NCI-H446 treated with DMSO at 0.1 percent for 48 hours (cell line): ENCODE measurements at regions not wholly inside any gene's neighbourhood (a gene's known extent, or its start where the extent isn't known, plus 50 kb on each side); places are given as distances from the start of the nearest gene placed in this dataset.

ENCODE experiments used
- DNase-seq: peaks from one replicate; lab custom pipeline; 2025; lab: John Stamatoyannopoulos, UW

DNA sequence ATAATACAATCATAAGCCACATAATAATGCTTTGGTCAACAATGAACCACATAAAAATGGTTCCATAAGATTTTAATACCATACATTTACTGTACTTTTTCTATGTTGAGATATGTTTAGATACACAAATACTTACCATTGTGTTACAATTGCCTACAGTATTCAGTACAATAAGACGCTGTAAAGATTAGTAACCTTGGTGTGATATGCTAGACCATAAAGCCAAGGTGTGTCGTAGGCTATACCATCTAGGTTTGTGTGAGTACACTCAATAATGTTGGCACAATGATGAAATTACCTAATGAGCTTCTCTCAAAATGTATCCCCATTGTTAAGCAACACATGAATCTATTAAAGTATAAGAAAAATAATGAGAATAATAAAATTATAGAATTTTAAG lies 662.3 kb downstream of the SATB2 start:
- DNase-seq: no peak

DNA sequence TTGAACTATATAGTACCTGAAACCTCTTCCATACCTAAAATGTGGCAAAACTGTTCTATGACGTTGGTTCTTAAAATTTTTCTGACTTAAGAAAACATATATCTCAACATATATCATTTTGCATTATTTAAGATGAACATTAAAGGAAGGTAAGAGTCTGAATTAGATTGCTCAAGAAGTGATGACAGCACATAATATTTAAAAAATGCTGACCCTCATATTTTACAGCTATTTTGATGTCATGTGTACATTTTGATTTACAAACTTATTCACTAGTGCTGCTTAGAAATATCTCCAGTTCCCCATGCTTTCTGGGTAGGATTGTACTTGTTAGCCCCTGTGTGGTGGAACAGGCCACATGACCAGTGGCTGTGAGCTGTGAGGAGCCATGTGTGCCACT lies 666.1 kb downstream of the SATB2 start:
- DNase-seq: no peak

DNA sequence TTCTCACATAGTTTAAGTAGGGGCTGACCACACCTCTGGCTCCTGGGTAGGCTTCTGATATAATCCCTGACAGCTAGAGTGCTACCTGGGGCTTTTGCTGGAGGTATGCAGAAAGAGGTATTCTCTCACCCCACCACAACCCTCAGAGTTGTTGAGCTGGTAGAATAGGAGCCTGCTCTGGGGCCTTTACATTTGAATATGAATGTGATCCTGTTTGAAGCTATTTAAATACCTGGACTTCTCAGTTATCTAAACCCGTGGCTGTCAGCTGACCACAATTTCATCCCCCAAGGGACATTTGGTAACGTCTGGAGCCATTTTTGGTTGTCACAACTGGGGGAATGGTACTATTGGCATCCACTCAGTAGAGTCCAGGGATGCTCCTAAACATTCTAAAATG lies 669.1 kb downstream of the SATB2 start:
- DNase-seq: no peak

DNA sequence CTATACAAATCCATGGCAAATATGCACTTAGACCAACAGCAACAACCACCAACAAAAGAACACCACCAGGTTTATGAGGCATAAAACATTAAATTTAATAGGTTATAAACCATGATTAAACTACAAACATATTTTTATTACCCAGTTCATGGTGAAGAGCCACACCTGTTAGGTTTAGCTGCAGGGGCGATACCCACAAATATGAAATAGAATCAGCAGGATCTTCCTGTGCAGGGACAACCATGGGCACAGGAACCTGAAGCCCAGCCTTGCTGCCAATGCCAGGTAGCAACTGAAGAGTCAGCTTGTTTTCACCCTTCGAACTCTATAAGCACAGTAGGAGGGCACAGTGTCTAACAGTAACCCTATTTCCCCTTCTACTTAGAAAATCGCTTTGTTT lies 675.0 kb downstream of the SATB2 start:
- DNase-seq: no peak

DNA sequence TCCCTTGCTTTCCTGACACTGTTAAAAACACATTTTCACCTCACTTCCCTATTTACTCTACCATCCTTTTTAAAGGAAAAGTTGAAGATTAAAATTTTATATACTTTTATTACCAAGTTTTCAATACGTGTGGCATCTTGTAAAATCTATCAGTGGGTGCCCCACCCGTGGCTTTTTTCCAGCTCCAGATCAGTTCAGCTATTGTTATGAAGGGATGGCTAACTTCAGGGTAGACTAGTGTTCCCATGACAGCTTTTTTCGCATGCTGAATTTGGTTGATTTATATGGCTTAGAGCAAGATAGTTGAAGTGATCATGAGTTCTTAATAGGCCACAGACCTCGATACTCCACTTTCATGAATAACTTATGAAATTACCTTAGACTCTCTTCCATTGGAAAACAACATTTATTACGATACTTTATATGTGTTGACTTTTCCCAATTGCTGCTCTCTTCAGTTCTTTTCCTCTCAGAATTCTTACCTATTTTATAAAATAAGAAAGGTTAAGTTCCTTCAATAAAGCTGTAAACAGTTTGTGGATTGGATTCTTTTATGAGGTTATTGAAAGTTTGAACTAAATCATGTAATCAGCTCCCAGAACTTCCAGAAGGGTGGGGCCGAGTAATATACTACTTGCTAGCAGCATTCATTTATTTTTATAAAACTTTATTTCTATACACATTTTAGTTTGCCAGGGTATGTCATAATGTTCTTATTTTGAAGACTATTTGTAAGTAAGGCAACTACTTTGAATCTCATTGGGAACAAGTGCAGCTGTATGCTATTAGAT lies 680.9 kb downstream of the SATB2 start:
- no peak for DNase-seq

DNA sequence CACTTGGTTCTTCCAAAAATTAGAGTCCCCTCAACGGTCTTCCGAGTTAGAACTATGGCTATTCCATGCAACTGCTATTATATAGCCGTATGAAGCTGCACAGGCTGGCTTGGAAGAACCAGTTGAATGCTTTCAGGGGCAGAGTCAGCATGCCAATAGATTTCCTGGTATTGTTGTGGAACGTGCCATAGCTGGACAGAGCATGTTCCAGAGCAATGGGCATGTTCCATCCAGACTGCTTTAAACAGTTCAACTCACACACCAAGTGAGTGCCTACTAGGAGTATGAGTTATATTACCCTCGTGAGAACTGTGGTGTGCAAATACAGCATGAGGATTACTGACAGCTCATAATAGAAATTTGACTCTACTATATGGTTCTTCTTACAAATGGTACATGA lies 682.0 kb downstream of the SATB2 start:
- no peak for DNase-seq

DNA sequence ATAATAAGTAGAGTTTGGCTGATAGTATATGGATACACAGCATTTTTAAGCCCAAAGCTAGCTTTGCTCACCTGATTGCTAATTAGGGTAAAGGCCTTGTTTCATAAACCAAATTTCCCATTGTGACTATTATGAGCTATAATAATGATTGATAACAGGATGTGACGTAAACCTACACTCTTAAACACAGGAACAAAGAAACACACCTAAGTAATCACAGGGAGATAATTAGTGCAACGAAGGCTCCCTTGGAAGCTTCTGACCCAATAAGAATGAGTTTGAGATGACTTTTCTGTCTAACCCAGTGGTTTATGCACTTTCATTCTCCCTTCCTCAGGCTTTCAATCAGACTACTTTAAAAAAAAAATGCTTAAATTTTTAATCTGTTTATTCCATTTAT lies 683.2 kb downstream of the SATB2 start:
- DNase-seq: no peak

DNA sequence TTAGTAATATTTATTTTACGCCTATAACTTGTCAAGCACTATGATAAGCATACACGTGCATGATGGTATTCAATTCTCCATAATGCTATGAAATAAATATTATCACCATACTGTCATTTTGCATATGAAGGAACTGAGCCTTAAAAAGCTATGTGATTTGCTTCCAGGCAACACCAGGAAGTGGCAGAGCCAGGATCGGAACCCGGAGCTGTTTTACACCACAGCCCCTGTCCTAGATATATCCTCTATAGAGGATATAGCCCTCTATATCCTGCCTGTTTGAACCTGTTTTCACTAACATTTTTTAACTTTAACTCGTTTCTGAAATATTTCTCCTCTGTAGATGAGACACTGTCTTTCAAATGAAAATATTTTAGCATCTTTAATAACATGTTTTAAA lies 690.0 kb downstream of the SATB2 start:
- DNase-seq: no peak

DNA sequence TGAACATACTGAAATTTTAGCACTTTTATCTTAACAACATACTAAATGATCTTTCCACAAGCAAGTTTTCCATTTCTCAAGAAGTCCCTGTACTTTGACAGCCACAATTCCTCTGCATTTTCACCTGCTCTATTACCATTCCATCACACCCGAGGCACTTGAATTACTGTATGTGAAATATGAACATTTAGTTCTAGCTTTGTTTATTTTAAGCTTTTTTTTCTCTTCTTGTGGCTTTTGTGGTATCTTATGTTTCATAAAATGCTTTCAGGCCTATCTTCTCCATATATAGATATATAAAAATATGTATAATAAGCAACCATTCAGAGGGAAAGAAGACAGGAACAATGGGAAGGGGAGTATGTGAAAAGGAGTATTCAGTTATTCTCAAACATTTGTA lies 693.9 kb downstream of the SATB2 start:
- DNase-seq: no peak

DNA sequence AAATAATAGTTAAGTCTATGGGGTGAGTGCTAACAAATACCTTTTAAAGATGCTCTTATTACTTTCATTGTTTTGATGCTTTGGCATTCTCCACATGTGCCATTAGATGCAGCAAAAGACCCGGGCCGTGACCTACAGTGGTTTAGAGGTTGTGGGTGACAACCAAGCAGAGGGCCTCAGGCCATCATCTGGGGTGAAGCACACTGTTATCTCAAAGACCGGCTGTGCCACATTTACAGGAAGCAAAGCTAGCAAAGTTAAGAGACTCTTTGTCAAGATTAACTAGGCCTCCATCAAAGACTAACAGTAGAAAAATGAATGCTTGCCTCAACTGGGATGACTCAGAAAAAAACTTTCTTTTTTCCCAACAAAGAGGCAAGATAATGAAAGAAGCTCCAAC lies 695.3 kb downstream of the SATB2 start:
- DNase-seq: no peak

DNA sequence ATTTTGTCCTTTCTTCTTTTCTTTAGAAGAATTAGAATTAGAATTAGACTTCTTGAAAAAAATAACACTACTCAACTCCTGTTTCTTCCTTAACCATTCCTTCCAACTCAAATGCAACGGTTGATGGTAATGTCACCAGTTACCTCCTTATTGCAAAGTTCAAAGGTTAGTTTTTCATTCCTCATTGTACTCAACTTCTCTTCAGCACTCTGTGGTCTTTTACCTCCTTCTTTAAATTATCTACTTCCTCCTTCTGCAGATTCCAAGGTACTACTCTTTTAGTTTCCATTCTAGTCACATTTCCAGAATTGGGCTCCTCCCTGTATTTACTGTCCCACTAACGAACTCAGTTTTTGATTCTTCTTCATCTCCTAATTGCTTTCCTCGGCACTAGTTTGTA lies 700.7 kb downstream of the SATB2 start:
- no peak for DNase-seq

DNA sequence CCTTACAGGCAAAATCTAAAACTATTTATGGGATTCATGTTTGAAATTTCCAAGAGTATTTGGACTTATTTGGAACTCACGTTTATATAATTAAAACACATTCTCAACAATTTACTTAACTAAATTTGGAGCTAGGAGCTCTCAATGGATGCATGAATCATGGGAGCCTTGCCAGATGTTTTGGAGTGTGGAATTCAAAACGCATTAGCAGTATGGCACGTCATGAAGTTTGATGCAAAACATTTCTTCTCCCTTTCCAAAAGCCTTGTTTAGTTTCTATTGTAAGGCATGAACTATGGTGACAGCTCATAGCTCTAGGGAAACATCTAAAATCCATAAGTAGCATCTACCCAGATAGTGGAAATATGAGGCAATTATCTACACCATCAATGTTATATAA lies 701.6 kb downstream of the SATB2 start:
- no peak for DNase-seq

DNA sequence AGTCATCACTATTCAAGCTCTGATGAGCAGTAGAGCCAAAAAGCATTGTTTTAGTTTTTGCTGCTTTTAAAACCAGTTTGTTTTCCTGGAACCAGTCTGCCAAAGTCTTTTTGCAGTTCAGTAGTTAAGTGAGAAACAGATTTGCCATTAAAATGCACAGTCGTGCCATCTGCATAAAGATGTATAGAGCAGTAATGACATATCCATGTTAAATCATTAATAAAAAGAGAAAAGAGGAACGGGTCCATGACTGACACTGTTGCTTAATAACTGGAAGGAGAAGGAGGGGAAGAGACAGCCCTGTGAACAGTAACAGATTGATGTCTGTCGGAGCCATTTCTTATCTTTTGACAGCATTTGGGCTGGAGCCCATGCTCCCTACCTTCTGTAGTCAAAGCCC lies 704.6 kb downstream of the SATB2 start:
- DNase-seq: no peak

DNA sequence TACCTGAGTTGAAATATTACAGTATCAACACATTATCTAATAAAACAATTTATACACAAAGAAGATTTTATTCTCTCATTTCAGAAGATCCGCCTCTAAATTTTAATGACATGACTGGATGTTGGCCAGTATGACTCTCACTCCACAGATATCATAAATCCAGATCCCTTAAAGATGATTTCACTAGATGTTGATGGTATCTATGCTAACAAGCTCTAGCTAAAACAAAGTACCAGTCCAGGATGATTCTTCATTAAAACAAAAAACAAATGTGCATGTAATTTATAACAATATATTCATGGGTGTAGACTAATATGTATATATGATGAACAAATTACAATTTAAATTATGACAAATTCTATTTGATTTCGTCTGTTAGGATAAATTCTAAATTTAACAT lies 708.4 kb downstream of the SATB2 start:
- no peak for DNase-seq

DNA sequence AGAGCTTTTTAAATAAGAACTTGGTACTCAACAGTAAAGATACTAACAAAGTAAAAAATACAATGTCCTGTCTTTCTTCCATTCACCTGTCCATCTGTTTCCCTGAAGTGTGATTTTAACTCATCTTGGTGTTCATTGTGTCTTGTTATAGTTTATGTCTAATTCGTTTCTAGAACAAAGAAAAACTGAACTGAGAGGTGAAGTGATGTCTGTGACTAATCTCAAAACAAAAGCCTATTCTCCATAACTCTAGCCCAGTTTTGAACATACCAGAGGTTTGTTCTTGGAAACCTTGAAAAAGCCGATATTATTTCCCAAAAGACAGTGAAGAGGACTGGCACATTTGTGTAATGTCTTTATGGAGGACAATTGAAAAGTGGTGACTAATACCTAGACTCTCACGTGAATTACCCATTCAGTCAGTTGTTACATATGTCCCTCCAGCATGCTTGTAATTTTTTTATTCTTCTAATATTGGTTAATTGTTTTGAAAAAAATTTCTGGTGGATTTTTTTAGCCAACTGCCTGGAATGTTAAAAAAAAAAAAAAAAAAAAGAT lies 725.8 kb downstream of the SATB2 start:
- DNase-seq: no peak

DNA sequence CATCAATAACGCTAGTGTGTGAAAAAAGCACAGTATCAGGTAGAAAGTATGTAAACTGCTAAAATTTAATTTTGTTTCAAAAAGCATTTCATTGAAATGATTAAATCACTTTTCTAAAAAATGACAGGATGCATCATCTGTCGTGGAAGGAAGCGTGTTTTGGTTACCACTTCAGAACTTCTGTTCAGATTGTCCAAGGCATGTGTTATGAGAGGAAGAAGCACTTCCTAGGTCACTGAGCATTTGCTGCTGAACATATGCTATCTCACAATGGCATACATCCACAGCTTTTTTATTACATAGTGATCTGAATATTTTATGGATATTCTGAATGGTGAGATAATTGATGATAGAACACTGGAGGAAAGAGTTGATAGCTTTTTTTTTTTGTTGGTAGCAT lies 737.5 kb downstream of the SATB2 start:
- no peak for DNase-seq

DNA sequence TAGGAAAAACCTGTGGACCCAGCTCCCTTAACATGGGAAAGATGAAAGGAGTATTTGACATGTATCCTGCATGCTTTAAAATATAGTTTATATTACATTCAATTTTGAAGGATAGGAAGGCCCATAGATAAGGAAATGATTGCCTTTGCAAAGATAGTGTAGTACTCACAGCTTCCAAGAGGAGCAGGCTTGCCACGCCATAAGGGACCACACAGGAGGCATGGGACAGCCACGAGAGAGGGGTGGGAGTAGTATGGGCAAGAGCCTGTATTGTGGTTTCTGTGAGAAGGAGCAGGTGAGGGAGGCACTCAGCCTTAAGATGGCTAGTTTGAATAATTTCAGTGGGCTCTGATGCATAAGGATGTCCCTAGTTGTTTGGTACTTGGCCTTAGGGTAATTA lies 740.3 kb downstream of the SATB2 start:
- DNase-seq: no peak

DNA sequence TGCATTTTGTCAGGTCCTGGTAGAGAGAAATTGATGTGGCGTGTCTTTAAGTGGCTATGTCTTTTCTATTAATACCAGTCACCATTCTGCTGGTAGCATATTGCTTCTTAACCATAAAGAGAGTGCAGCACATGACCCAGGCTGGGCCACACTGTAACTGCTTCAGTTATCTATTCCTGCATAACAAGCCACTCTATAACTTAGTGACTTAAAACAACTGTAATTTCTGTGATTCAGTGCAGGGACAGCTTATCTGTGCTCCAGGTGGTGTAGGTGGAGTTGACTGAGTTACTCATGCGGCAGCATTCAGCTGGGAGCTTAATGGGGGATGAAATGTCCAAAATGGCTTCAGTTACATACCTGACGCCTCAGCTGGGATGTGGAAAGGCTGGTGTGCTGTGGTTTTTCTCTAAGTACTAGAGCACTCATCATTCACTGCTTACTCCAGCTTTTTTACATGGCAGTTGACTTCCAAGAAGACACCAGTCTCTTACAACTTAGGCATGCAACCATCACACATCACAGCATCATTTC lies 742.4 kb downstream of the SATB2 start:
- no peak for DNase-seq

DNA sequence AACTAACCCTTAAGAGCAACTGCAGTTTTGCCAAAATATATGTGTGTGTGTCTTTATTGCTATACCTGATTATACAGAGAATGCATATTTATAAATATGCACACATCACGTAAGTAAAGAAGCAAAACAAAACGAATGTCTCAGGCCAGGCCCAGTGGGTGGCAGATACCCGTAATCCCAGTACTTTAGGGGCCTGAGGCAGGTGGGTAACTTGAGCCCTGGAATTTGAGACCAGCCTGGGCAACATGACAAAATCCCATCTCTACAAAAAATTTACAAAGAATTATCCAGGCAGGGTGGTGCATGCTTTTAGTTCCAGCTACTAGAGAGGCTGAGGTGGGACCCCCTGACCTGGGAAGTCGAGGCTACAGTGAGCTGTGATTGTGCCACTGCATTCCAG lies 745.3 kb downstream of the SATB2 start:
- no peak for DNase-seq

DNA sequence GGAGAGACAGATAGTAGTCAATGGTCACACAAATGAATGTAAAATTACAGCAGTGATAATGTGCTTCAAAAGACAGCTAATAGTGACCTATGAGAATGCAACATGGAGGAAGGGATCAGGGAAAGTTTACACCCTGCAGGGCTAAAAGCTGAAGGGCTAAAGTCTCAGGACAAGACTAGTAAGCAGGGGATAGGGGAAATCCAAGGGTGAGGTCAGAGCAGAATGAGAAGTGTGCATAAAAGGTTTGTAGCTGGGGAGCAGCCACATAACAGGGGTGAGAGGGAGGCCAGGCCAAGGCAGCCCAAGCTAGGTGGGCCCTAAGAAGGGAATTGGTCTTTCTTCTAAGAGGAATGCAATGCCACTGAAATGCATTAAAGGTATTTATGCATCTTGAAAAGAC lies 746.3 kb downstream of the SATB2 start:
- no peak for DNase-seq

DNA sequence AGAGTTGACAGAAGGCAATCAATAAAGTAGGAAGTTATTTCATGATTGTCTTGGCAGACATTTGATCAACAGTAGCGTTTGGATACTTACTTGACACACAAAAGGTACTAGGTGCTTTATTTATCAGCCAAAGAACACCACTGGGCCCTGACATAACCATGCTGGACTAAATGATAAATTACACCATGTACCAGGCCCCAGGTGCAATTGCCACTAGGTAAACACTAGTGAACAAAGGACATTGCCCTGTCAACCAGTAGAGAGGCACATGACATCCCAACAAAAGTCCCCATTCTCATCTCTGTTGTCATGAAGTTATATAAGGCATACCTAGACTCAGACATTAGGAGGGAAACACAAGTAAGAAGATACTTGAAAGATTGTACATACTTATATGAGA lies 747.2 kb downstream of the SATB2 start:
- no peak for DNase-seq

DNA sequence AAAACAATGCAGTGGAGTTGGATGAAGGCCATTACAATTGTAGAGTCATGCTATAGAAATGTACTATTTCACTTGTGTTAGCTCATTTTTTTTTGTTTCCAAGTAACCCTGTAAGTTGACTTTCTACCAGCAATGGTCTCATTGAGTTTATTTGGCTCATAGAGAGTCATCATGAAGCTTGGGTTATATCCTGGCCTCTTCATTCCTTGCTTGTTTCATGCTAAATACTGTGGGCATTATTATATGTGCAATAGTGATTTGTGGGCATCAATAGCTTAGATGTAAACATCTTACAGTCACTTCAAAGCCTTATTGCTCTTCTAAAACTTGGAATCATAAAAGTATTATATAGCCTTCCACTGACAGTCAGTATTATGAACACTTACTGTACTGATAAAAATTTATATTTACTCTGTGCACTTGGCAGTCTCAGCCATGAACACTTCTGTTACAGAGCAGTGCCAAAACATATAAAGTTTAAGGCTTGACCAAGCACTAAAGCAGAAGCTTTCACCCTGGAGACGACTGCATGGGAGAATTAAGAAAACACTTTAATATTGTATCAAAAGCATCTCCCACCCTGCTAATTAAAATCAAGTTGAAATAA lies 751.2 kb downstream of the SATB2 start:
- DNase-seq: no peak

DNA sequence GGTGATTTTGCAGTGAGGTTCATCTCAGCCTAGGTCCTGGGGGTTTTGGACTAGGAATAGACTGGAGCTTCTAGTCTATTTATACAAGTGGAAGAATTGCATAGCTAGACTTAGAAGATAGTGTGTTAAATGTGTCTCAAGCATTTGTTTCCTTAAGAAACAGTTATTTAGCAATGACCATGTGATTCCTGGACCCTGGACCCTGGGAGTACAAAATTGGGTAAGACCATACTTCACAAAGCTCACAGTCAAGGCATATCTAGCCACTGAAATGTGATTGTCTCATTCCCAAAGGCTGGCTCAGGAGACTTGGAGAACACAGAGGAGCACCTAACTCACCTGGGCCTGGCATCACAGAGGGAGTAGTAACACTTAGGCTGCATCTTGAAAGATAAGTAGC lies 754.5 kb downstream of the SATB2 start:
- no peak for DNase-seq

DNA sequence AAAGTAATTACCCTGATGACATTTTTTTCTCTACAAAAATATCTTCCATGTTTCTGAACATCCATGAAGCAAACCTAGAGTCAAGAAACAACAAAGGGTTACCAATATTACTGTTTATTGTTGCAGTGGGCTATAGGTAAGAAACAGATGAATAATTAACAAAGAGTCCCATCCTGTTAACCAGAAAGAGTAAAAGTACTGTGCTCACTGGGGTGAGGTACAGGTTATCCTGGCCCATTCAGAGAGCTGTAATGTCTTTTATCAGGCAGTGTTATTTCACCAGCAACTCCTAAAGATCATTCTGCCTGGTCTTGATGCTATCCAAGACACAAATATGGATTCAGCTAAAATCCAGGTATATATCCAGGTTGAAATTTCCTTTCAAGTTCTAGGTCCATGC lies 754.9 kb downstream of the SATB2 start:
- no peak for DNase-seq
